ENCODE measurements at regions not wholly inside any gene's neighbourhood (a gene's known extent, or its start where the extent isn't known, plus 50 kb on each side); places are given as distances from the start of the nearest gene placed in this dataset.

DNA sequence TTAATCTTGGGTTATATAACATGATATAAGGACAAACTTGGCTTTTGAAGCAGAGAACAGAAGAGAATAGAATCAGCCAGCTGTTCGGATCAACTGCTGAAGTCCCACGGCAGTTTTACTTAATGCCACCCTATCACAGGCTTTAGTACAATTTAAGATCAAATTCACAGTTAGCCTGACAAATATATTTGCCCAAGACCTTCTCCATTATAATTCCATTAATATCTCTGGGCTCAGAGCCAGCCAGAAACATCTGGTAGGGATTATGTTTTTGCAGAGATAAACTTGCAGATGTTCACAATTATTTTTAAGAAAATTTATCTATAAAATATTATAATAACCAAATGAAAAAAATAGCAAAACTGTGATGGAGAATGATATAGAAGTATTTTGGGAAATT, 381.4 kb downstream of the RAD51AP2 start:
- TF ChIP-seq, protein P1, sequence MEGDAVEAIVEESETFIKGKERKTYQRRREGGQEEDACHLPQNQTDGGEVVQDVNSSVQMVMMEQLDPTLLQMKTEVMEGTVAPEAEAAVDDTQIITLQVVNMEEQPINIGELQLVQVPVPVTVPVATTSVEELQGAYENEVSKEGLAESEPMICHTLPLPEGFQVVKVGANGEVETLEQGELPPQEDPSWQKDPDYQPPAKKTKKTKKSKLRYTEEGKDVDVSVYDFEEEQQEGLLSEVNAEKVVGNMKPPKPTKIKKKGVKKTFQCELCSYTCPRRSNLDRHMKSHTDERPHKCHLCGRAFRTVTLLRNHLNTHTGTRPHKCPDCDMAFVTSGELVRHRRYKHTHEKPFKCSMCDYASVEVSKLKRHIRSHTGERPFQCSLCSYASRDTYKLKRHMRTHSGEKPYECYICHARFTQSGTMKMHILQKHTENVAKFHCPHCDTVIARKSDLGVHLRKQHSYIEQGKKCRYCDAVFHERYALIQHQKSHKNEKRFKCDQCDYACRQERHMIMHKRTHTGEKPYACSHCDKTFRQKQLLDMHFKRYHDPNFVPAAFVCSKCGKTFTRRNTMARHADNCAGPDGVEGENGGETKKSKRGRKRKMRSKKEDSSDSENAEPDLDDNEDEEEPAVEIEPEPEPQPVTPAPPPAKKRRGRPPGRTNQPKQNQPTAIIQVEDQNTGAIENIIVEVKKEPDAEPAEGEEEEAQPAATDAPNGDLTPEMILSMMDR (optimal IDR thresholded peaks at IDR 0.05 in 1 of 3, IDR thresholded peaks at IDR 0.05 in 1 of 3, conservative IDR thresholded peaks at IDR 0.05 in 1 of 3; ENCODE audit: extremely low read depth in 1 of 3, insufficient read depth in 2 of 3, low read length in 3 of 3), result no peak
- TF ChIP-seq EZH2 (IDR thresholded peaks at IDR 0.05; ENCODE audit: low read length), result no peak
